ENCODE measurements at regions not wholly inside any gene's neighbourhood (a gene's known extent, or its start where the extent isn't known, plus 50 kb on each side); places are given as distances from the start of the nearest gene placed in this dataset.

GRCh38 chrX:69082753-69083150 is 82.5 kb downstream of the PJA1 start:
- H3K79me2 ChIP-seq (ENCODE audit: control insufficient read depth, insufficient read depth, low read length) = no peaks in the 10 kb centered on the region
- DNase-seq (ENCODE audit: low read depth in 2 of 2) = no peak
- no peak overlapping the region for H3K9ac ChIP-seq (ENCODE audit: insufficient read depth, low read length)

DNA sequence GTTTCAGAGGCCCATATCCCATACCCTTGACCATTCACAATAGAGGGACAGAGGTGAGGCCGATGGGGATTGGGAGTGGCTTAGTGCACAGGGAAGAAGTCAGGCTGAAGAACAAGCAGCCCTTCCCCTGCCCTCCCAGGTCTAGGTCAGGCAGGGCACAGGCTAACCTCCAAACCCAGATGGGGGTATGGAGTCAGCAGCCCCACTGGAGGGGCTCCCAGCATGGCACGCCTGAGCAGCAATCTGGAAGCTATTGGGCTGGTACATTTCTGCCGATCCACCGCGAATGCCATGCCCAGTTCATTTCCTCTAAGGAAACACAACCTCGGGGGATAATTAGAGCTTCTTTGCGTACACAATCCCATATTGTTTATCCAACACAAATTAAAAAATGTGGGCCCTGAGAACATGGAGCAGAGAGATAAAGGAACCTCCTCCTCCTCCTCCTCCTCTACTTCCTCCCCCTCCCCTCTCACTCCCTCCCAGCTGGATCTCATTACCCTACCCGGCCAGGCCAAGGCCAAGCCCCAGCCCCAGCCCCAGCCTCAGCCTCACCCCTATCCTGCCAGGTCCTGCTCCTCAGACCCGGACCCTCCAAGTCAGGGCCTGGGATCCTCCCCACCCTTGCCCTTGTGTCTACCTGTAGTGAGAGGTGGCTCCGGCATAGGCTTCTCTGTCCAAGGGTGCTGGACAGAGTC is 83.0 kb downstream of the PJA1 start:
- Histone ChIP-seq H3K4me2 (ENCODE audit: extremely low read depth, insufficient read depth, low read length) (no peak overlapping the region), H3K9ac (ENCODE audit: insufficient read depth, low read length) (no peak overlapping the region), H3K36me3 (ENCODE audit: control insufficient read depth, insufficient read depth, low read length) (no peaks in the 10 kb centered on the region), H3K27ac (ENCODE audit: insufficient read depth, low read length) (no peak overlapping the region), H4K20me1 (ENCODE audit: control insufficient read depth, extremely low read depth, insufficient read depth, low read length) (no peaks in the 10 kb centered on the region), H3K9me3 (ENCODE audit: control insufficient read depth, insufficient read depth, low read depth, low read length) (no peaks in the 10 kb centered on the region), H3K79me2 (ENCODE audit: control insufficient read depth, insufficient read depth, low read length) (no peaks in the 10 kb centered on the region), H3K4me3 (replicated peaks in 1 of 4; ENCODE audit: control extremely low read depth in 1 of 4, insufficient read depth in 1 of 4, low read depth in 3 of 4, low read length in 4 of 4) (no peak overlapping the region), H3K27me3 (ENCODE audit: control insufficient read depth, insufficient read depth, low read length) (peaks cover 2% of the 10 kb centered on the region), H3K4me1 (ENCODE audit: control insufficient read depth, extremely low read depth, insufficient read depth, low read length) (no peaks in the 10 kb centered on the region), H2AFZ (ENCODE audit: low read length) (no peak overlapping the region)
- no peak for TF ChIP-seq EZH2 (IDR thresholded peaks at IDR 0.05; ENCODE audit: low read length, missing control alignments)
- no peak for TF ChIP-seq CTCF (conservative IDR thresholded peaks at IDR 0.05 in 1 of 2, IDR thresholded peaks at IDR 0.05 in 1 of 2; ENCODE audit: low read depth in 1 of 2, low read length in 2 of 2)
- DNase-seq (ENCODE audit: low read depth in 2 of 2) = no peak

More at GRCh38 chrX:69082753-69083150, 82.5 kb downstream of the PJA1 start:
- Histone ChIP-seq H3K4me1 (ENCODE audit: control insufficient read depth, extremely low read depth, insufficient read depth, low read length) (no peaks in the 10 kb centered on the region), H3K9me3 (ENCODE audit: control insufficient read depth, insufficient read depth, low read depth, low read length) (no peaks in the 10 kb centered on the region), H4K20me1 (ENCODE audit: control insufficient read depth, extremely low read depth, insufficient read depth, low read length) (no peaks in the 10 kb centered on the region), H3K27ac (ENCODE audit: insufficient read depth, low read length) (no peak overlapping the region), H2AFZ (ENCODE audit: low read length) (no peak overlapping the region), H3K36me3 (ENCODE audit: control insufficient read depth, insufficient read depth, low read length) (no peaks in the 10 kb centered on the region), H3K4me3 (replicated peaks in 1 of 4; ENCODE audit: control extremely low read depth in 1 of 4, insufficient read depth in 1 of 4, low read depth in 3 of 4, low read length in 4 of 4) (no peak overlapping the region), H3K27me3 (ENCODE audit: control insufficient read depth, insufficient read depth, low read length) (peaks cover 2% of the 10 kb centered on the region), H3K4me2 (ENCODE audit: extremely low read depth, insufficient read depth, low read length) (no peak overlapping the region)
- TF ChIP-seq EZH2 (IDR thresholded peaks at IDR 0.05; ENCODE audit: low read length, missing control alignments) = no peak
- no peak for TF ChIP-seq CTCF (conservative IDR thresholded peaks at IDR 0.05 in 1 of 2, IDR thresholded peaks at IDR 0.05 in 1 of 2; ENCODE audit: low read depth in 1 of 2, low read length in 2 of 2)

DNA sequence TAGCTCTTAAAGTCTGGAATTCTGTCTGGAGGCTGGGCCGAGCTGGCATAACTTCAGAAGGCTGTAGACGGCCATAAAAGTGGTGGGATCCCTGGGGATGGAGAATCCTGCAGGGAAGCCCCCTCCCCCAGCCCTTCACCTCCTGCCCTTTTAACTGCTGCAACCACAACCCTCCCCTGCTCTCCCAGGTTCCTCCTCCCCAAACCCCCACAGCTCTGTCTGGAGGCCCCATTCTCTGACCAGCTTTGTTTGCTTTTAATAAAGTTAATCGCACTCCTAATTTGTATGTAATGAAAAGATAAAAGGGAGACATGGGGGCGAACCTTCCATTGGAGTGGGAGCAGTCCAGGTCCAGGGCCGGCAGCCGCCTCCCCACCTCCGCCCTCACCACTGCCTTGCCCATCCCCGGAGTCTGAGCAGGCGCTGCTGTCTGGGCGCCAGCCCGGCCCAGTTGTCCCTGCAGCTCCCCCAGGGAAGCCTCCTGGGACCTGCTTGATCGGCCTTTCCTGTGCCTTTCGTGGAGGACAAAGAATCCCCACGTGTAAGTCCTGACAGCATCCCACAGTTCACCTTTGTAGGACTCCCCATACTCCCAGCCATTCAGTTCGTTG is 84.3 kb downstream of the PJA1 start:
- peaks cover 2% of the 10 kb centered on the region for H3K27me3 ChIP-seq (ENCODE audit: control insufficient read depth, insufficient read depth, low read length)
- no peak overlapping the region for H2AFZ ChIP-seq (ENCODE audit: low read length)
- no peak overlapping the region for H3K27ac ChIP-seq (ENCODE audit: insufficient read depth, low read length)
- H3K4me2 ChIP-seq (ENCODE audit: extremely low read depth, insufficient read depth, low read length) = no peak overlapping the region
- H3K4me1 ChIP-seq (ENCODE audit: control insufficient read depth, extremely low read depth, insufficient read depth, low read length) = no peaks in the 10 kb centered on the region
- H3K9ac ChIP-seq (ENCODE audit: insufficient read depth, low read length) = no peak overlapping the region
- no peaks in the 10 kb centered on the region for H4K20me1 ChIP-seq (ENCODE audit: control insufficient read depth, extremely low read depth, insufficient read depth, low read length)
- DNase-seq (ENCODE audit: low read depth in 2 of 2) = no peak
- no peaks in the 10 kb centered on the region for H3K9me3 ChIP-seq (ENCODE audit: control insufficient read depth, insufficient read depth, low read depth, low read length)
- H3K4me3 ChIP-seq (replicated peaks in 1 of 4; ENCODE audit: control extremely low read depth in 1 of 4, insufficient read depth in 1 of 4, low read depth in 3 of 4, low read length in 4 of 4) = no peak overlapping the region
- TF ChIP-seq EZH2 (IDR thresholded peaks at IDR 0.05; ENCODE audit: low read length, missing control alignments) (no peak), CTCF (conservative IDR thresholded peaks at IDR 0.05 in 1 of 2, IDR thresholded peaks at IDR 0.05 in 1 of 2; ENCODE audit: low read depth in 1 of 2, low read length in 2 of 2) (no peak)
- no peaks in the 10 kb centered on the region for H3K79me2 ChIP-seq (ENCODE audit: control insufficient read depth, insufficient read depth, low read length)
- H3K36me3 ChIP-seq (ENCODE audit: control insufficient read depth, insufficient read depth, low read length) = no peaks in the 10 kb centered on the region
